ENCODE measurements at regions not wholly inside any gene's neighbourhood (a gene's known extent, or its start where the extent isn't known, plus 50 kb on each side); places are given as distances from the start of the nearest gene placed in this dataset.

GRCh38 chr2:114089636-114090319, 199.9 kb downstream of the ACTR3 start:
- CTCF ChIA-PET = no interaction called here
- Histone ChIP-seq H3K27ac (ENCODE audit: low read length) (no peak overlapping the region), H3K4me1 (ENCODE audit: control insufficient read depth in 1 of 2, extremely low read depth in 1 of 2, insufficient read depth in 2 of 2, low read length in 2 of 2) (no peaks in the 10 kb centered on the region), H3K4me3 (ENCODE audit: control insufficient read depth in 1 of 2, extremely low read depth in 1 of 2, low read length in 1 of 2) (no peak overlapping the region), H3K9me3 (no peaks in the 10 kb centered on the region), H3K36me3 (ENCODE audit: control insufficient read depth in 2 of 2, extremely low read depth in 1 of 2, insufficient read depth in 1 of 2, low read length in 1 of 2) (no peaks in the 10 kb centered on the region), H3K27me3 (replicated peaks in 1 of 2; ENCODE audit: control insufficient read depth in 2 of 2, extremely low read depth in 1 of 2, insufficient read depth in 2 of 2, low read length in 1 of 2) (no peaks in the 10 kb centered on the region)
- Mint-ChIP-seq H3K27ac (no peak overlapping the region), H3K27me3 (peaks cover 6 to 18% of the 10 kb centered on the region in 2 donors), H3K9me3 (peaks cover 0 to 5% (median 0%) of the 10 kb centered on the region in 3 donors), H3K4me3 (no peak overlapping the region), H3K36me3 (no peaks in the 10 kb centered on the region), H3K4me1 (no peaks in the 10 kb centered on the region)
- WGBS (ENCODE audit: insufficient coverage) = 67% methylated on average over 1 of the region's 9 CpGs
- ATAC-seq (replicated peaks in 1 of 4) (no peak), DNase-seq (no peak)
- POLR2A ChIA-PET = no interaction called here

- Histone ChIP-seq H3K27ac (ENCODE audit: low read length) (no peak overlapping the region), H3K36me3 (ENCODE audit: control insufficient read depth in 2 of 2, extremely low read depth in 1 of 2, insufficient read depth in 1 of 2, low read length in 1 of 2) (no peaks in the 10 kb centered on the region), H3K4me1 (ENCODE audit: control insufficient read depth in 1 of 2, extremely low read depth in 1 of 2, insufficient read depth in 2 of 2, low read length in 2 of 2) (no peaks in the 10 kb centered on the region), H3K9me3 (no peaks in the 10 kb centered on the region), H3K27me3 (replicated peaks in 1 of 2; ENCODE audit: control insufficient read depth in 2 of 2, extremely low read depth in 1 of 2, insufficient read depth in 2 of 2, low read length in 1 of 2) (no peaks in the 10 kb centered on the region), H3K4me3 (ENCODE audit: control insufficient read depth in 1 of 2, extremely low read depth in 1 of 2, low read length in 1 of 2) (no peak overlapping the region)
- Mint-ChIP-seq H3K4me3 (no peak overlapping the region), H3K36me3 (no peaks in the 10 kb centered on the region), H3K9me3 (peaks cover 7 to 14% (median 8%) of the 10 kb centered on the region in 3 donors), H3K4me1 (no peaks in the 10 kb centered on the region), H3K27me3 (peaks cover 6 to 14% of the 10 kb centered on the region in 2 donors), H3K27ac (no peak overlapping the region)
- DNase-seq (no peak), ATAC-seq (replicated peaks in 1 of 4) (no peak)
- POLR2A ChIA-PET = no interaction called here
- WGBS (ENCODE audit: insufficient coverage) = no CpG with 5 or more reads among the region's 1 CpG
- CTCF ChIA-PET = no interaction called here
These were observed 201.1 kb downstream of the ACTR3 start for GRCh38 chr2:114091010-114091409.

GRCh38 chr2:114108249-114108648, 218.4 kb downstream of the ACTR3 start:
- ChIA-PET CTCF (no interaction called here), POLR2A (no interaction called here)
- peaks cover 0 to 9% of the 10 kb centered on the region in 2 experiments for H3K27me3 ChIP-seq (replicated peaks in 1 of 2; ENCODE audit: control insufficient read depth in 2 of 2, extremely low read depth in 1 of 2, insufficient read depth in 2 of 2, low read length in 1 of 2)
- H3K4me3 ChIP-seq (ENCODE audit: control insufficient read depth in 1 of 2, extremely low read depth in 1 of 2, low read length in 1 of 2) = no peak overlapping the region
- H3K4me1 ChIP-seq (ENCODE audit: control insufficient read depth in 1 of 2, extremely low read depth in 1 of 2, insufficient read depth in 2 of 2, low read length in 2 of 2) = no peaks in the 10 kb centered on the region
- H3K27ac ChIP-seq (ENCODE audit: low read length) = no peak overlapping the region
- DNase-seq (no peak), ATAC-seq (replicated peaks in 1 of 4) (no peak)
- Mint-ChIP-seq H3K36me3 (peaks cover 3% of the 10 kb centered on the region), H3K4me1 (no peaks in the 10 kb centered on the region), H3K27ac (no peak overlapping the region), H3K9me3 (peaks cover 5 to 22% (median 13%) of the 10 kb centered on the region in 3 donors), H3K27me3 (peaks cover 10 to 30% of the 10 kb centered on the region in 2 donors), H3K4me3 (no peak overlapping the region)
- H3K36me3 ChIP-seq (ENCODE audit: control insufficient read depth in 2 of 2, extremely low read depth in 1 of 2, insufficient read depth in 1 of 2, low read length in 1 of 2) = no peaks in the 10 kb centered on the region
- WGBS (ENCODE audit: insufficient coverage) = 100% methylated on average over 1 of the region's 2 CpGs
- H3K9me3 ChIP-seq = peaks cover 2% of the 10 kb centered on the region

GRCh38 chr2:114108824-114109416, 219.0 kb downstream of the ACTR3 start:
- no peaks in the 10 kb centered on the region for H3K4me1 Mint-ChIP-seq

GRCh38 chr2:114111329-114111728, 221.4 kb downstream of the ACTR3 start:
- H3K36me3 Mint-ChIP-seq = no peaks in the 10 kb centered on the region
- H3K4me1 Mint-ChIP-seq = no peaks in the 10 kb centered on the region
- CTCF ChIA-PET = no interaction called here
- WGBS (ENCODE audit: insufficient coverage) = no CpG with 5 or more reads among the region's 1 CpG
- peaks cover 22 to 38% of the 10 kb centered on the region in 2 donors for H3K27me3 Mint-ChIP-seq
- H3K27ac Mint-ChIP-seq = no peak overlapping the region
- H3K36me3 ChIP-seq (ENCODE audit: control insufficient read depth in 2 of 2, extremely low read depth in 1 of 2, insufficient read depth in 1 of 2, low read length in 1 of 2) = no peaks in the 10 kb centered on the region
- peaks cover 0 to 4% (median 1%) of the 10 kb centered on the region in 3 donors for H3K9me3 Mint-ChIP-seq
- H3K27ac ChIP-seq (ENCODE audit: low read length) = no peak overlapping the region
- POLR2A ChIA-PET = no interaction called here
- H3K4me1 ChIP-seq (ENCODE audit: control insufficient read depth in 1 of 2, extremely low read depth in 1 of 2, insufficient read depth in 2 of 2, low read length in 2 of 2) = no peaks in the 10 kb centered on the region
- no peak overlapping the region for H3K4me3 Mint-ChIP-seq
- H3K9me3 ChIP-seq = no peaks in the 10 kb centered on the region
- ATAC-seq (replicated peaks in 1 of 4) (no peak), DNase-seq (no peak)
- peaks cover 0 to 12% of the 10 kb centered on the region in 2 experiments for H3K27me3 ChIP-seq (replicated peaks in 1 of 2; ENCODE audit: control insufficient read depth in 2 of 2, extremely low read depth in 1 of 2, insufficient read depth in 2 of 2, low read length in 1 of 2)
- H3K4me3 ChIP-seq (ENCODE audit: control insufficient read depth in 1 of 2, extremely low read depth in 1 of 2, low read length in 1 of 2) = no peak overlapping the region

More at GRCh38 chr2:114108824-114109416, 219.0 kb downstream of the ACTR3 start:
- peaks cover 3% of the 10 kb centered on the region for H3K36me3 Mint-ChIP-seq
- ChIA-PET CTCF (no interaction called here), POLR2A (no interaction called here)
- H3K4me3 ChIP-seq (ENCODE audit: control insufficient read depth in 1 of 2, extremely low read depth in 1 of 2, low read length in 1 of 2) = no peak overlapping the region
- WGBS (ENCODE audit: insufficient coverage) = 49% methylated on average over 3 of the region's 3 CpGs
- H3K9me3 ChIP-seq = peaks cover 2% of the 10 kb centered on the region
- H3K9me3 Mint-ChIP-seq = peaks cover 5 to 17% (median 13%) of the 10 kb centered on the region in 3 donors
- H3K4me1 ChIP-seq (ENCODE audit: control insufficient read depth in 1 of 2, extremely low read depth in 1 of 2, insufficient read depth in 2 of 2, low read length in 2 of 2) = no peaks in the 10 kb centered on the region
- ATAC-seq (replicated peaks in 1 of 4) (no peak), DNase-seq (no peak)
- peaks cover 13 to 30% of the 10 kb centered on the region in 2 donors for H3K27me3 Mint-ChIP-seq
- H3K36me3 ChIP-seq (ENCODE audit: control insufficient read depth in 2 of 2, extremely low read depth in 1 of 2, insufficient read depth in 1 of 2, low read length in 1 of 2) = no peaks in the 10 kb centered on the region
- no peak overlapping the region for H3K27ac Mint-ChIP-seq
- H3K27ac ChIP-seq (ENCODE audit: low read length) = no peak overlapping the region
- H3K4me3 Mint-ChIP-seq = no peak overlapping the region
- H3K27me3 ChIP-seq (replicated peaks in 1 of 2; ENCODE audit: control insufficient read depth in 2 of 2, extremely low read depth in 1 of 2, insufficient read depth in 2 of 2, low read length in 1 of 2) = peaks cover 0 to 12% of the 10 kb centered on the region in 2 experiments

- H3K36me3 ChIP-seq (ENCODE audit: control insufficient read depth in 2 of 2, extremely low read depth in 1 of 2, insufficient read depth in 1 of 2, low read length in 1 of 2) = no peaks in the 10 kb centered on the region
- ATAC-seq (replicated peaks in 1 of 4) (no peak), DNase-seq (no peak)
- H3K9me3 ChIP-seq = no peaks in the 10 kb centered on the region
- POLR2A ChIA-PET = no interaction called here
- no peaks in the 10 kb centered on the region for H3K36me3 Mint-ChIP-seq
- H3K27ac ChIP-seq (ENCODE audit: low read length) = no peak overlapping the region
- peaks cover 28 to 31% of the 10 kb centered on the region in 2 donors for H3K27me3 Mint-ChIP-seq
- H3K27me3 ChIP-seq (replicated peaks in 1 of 2; ENCODE audit: control insufficient read depth in 2 of 2, extremely low read depth in 1 of 2, insufficient read depth in 2 of 2, low read length in 1 of 2) = peaks cover 0 to 12% of the 10 kb centered on the region in 2 experiments
- H3K9me3 Mint-ChIP-seq = no peaks in the 10 kb centered on the region
- no peaks in the 10 kb centered on the region for H3K4me1 Mint-ChIP-seq
- WGBS (ENCODE audit: insufficient coverage) = 94% methylated on average over 2 of the region's 6 CpGs
- CTCF ChIA-PET = no interaction called here
- no peak overlapping the region for H3K4me3 Mint-ChIP-seq
- peak overlapping the region in 1 of 2 donors; percentile 1 for H3K27ac Mint-ChIP-seq
- H3K4me1 ChIP-seq (ENCODE audit: control insufficient read depth in 1 of 2, extremely low read depth in 1 of 2, insufficient read depth in 2 of 2, low read length in 2 of 2) = no peaks in the 10 kb centered on the region
- H3K4me3 ChIP-seq (ENCODE audit: control insufficient read depth in 1 of 2, extremely low read depth in 1 of 2, low read length in 1 of 2) = no peak overlapping the region
These were observed 223.6 kb downstream of the ACTR3 start for GRCh38 chr2:114113518-114113917.

All from T-cell (primary cell).